ENCODE measurements at regions not wholly inside any gene's neighbourhood (a gene's known extent, or its start where the extent isn't known, plus 50 kb on each side); places are given as distances from the start of the nearest gene placed in this dataset.

DNA sequence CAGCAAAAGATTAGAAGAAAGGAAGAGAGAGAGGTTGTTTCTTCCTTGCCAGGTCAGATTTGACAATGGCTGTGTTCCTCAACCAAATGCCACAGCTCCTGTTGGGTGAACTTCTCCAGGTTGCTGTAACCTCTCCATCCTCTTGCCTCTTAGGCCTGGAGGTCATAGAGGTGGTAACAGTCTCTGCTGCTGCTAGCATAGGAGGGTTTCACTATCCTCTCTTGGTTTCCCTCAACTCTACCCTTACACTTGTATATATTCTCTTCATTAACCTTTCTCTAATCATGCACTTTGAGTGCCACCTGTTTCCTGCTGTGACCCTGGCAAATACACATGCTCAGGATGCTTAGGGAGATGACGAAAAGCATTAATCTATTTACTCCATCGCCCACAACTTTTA lies 67.7 kb upstream of the HIF1A start:
- DNase-seq, result no peak

DNA sequence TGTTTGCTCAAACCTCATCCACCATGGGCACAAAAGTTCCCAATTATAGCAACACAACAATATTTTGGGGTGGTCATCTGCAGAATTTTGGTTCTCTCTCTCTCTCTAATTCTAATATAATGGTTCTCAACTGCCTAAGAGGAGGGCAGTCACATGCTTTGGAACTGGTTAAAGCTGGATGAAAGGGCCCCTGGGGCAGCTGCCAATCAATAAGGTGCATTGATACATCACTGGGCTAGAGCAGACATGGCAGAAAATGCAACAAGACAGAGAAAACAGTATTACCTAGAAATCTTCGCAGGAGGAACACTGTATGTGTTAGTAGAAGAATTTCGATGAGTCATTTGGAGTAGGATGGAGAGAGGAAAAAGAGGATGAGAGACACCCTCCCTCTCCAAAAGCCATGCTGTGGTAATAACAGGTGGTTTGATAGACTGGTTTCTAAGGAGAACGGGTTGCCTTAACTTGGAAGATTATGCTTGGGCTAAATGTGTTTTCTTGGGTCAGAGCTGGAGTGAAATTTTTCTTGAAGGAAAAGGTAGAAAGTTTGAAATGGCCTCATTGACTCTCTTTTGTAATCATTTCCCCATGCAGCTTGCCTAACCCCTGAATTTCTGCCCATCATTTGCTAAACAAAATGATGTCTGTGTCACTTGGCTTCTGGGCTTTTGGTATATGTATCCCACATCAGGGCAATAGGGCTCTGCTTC lies 67.1 kb upstream of the HIF1A start:
- DNase-seq, result no peak

DNA sequence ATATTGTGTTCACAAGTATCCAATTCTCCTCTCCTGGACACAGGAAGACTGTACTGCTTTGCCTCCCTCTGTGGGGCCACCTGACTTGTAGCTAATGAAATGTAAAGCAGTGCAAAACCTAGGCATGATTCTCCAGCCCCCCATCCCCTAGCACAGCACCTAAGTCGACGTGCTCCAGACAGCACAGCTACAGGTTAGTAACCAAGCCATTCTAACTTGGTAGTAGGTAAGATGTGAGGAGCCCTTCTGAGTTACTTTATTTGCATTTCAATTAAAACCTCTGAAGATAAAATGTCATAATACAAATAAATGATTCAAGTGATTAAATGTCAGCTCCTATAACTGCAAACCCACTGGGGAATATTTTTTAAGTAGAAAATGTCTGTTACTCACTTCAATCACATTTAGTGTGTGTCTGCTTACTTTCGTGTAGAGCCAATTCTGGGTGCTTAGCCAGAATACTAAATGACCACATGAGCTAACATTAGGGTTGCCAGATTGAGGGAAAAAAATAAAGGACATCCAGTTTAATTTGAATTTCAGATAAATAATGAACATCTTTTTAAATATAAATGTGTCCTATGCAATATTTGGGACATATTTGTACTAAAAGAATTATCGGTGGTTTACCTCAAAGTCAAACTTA lies 64.8 kb upstream of the HIF1A start:
- DNase-seq, result no peak

DNA sequence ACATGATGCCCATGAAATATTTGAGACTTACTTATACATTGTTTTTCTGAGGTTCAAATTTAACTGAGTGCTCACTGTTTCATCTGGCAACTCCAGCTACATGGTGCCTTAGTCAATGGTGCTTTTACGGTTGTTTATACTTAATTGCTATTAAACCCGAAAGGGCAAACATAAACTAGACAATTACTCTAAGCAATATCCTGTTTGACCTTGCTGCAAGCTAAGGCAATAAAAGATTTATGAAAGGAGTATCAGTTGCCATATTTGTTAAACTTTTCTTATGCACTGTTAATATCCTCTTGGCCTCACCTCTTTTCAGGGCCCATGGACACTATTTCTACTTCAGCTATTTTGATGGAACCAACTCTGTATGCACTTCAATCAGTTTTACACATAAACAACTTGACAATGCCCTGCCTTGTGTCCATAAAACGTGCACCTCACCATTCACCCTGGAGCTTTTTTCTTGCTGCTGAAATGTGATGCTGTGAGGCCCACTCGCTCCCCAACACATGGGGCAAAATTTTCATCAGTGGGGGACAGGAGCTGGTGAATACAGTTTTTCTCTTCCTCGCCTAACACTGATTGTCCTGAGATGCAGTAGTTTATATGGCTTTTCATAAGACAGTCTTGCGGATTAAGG lies 64.1 kb upstream of the HIF1A start:
- DNase-seq, result no peak

DNA sequence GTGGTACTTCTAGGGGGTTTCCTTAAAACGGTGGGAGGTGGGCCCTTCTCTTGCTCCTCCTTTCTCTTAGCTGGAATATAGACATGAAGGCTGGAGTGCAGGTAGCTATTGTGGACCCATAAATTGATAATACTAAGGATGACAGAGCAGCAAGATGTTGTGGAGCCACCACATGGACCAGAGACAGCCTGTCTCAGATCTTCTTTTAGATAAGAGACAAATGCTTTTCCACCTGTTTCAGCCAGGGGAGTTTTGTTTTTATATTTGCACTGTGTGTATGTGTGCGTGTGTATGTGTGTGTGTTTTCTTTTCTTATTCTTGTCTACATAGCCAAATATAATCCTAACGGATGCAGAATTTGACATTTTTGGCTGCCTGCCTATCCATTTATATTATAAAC lies 62.9 kb upstream of the HIF1A start:
- DNase-seq, result no peak

DNA sequence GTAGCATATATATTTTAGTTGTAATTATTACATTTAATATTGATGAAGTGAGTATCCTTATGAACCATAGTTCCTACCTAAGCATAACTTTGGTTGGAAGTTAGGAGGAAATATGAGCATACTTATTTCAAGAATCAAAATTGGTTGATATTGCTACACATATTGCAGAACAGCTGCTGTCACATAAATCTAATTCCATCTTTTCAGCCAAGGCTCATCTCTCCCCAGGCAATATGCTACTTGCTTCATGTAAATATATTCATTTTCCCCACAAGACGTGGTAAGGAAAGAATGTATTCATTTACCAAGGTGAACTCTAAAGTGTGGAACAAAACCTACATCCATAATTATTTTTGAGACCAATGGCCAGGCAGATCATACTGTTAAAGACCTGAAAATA lies 62.5 kb upstream of the HIF1A start:
- DNase-seq, result no peak

DNA sequence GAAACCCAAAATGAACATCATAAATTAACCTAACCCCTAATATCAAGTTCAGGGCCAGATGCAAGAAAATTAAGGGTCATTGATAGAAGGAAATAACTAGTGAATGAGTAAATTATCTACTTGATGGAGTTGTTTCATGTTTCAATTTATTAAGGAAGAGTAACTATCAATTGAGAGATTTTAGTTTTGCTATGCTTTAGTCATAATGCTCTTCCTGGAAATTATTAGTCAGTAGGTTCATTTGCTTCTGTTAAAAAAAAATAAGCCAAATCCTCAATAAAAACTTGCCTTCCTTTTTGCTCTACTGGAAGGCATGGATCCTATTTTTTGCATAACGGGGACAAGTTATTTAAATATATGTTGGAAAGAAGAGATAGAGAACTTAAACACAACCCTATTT lies 59.0 kb upstream of the HIF1A start:
- DNase-seq, result no peak

DNA sequence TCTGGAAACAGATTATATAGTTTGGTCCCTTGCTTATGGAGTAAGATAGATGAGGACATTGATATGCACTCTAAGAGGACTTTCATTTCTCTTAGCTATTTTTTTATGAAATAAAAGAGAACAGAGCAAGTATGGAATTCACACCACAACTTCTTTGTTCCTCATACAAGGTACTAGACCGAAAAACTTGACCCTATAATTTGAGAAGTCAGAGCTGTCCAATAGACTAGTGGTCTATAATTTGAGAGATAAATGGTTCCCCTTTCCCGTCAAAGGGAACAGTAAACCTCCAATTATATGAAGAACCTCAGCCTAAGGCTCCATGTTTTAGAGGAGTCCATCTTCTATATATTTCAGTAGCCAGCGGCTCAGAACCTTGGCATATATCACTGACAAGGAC lies 58.5 kb upstream of the HIF1A start:
- DNase-seq, result no peak

DNA sequence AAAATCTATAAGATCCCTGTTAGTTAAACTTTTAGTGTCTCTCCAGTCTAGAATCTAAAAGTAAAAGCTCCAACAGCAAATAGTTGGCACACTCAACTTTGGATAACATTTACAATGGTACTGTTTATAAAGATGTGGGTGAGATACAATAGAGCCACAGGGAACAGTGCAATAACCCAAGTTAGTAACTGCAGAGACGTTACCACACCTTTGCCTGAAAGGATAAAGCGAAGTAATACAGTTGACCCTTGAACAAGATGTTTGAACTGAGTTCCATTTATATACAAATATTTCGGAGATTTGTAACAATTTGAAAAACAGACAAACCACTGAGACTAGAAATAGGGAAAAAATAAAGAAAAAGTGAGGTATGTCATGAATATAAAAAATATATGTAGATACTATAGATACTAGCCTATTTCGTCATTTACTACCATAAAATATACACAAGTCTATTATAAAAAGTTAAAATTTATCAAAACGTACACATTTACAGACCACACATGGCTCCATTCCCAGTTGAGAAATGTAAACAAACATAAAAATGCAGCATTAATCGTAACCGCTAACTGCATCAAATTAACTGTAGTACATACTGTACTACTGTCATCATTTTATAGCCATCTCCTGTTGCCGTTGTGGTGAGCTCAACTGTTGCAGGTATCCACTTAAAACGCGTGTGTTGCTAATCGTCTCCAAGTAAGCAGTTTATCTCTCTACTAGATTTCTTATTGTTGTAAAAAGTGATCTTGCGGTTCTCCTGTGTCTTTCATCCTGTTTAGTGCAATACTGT lies 56.5 kb upstream of the HIF1A start:
- DNase-seq, result no peak

DNA sequence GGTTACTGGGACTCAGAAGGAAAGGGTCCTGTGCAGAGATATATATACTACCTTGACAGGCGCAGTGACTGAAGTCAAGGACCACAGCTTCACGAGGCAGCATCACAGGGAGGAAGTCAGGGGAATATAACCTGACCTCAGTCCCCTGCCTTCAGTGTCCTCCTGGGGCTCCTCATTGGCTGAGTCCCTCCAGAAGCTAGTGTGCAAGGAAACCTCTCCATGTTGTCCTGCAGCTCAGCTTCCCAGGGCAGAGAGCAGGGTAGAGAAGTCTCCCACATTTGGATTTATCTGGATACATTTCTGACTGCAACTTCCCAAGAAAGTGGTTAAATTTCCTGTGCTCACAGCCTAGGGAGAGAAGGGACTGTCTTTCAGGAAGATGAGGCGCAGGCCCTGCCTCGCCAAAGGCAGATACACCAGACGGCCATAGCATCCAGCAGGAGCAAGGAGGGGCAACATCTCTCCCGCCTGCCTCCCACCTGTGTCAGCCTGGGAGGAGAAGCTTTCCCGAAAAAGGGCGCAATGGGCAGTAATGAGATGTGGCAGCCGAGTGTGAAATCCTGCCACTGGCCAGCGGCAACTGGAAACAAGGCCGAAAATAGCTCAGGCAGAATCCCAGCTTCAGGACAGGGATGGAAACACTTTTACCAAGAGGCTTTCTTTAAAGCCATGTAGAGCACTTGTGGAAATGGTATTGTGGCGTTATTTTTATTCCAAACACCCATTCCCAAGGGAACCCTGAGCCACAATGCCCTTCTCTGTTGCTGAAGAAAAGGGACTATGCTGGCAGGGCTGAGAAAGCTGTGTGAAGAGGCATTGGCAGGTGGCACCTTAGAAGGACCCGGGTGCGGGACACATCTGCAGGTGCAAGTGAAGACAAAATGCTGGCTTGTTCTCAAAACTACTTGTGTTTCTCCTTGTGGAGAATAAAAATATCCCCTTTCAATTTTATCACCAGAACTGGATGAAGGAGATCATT lies 54.9 kb upstream of the HIF1A start:
- no peak for DNase-seq

DNA sequence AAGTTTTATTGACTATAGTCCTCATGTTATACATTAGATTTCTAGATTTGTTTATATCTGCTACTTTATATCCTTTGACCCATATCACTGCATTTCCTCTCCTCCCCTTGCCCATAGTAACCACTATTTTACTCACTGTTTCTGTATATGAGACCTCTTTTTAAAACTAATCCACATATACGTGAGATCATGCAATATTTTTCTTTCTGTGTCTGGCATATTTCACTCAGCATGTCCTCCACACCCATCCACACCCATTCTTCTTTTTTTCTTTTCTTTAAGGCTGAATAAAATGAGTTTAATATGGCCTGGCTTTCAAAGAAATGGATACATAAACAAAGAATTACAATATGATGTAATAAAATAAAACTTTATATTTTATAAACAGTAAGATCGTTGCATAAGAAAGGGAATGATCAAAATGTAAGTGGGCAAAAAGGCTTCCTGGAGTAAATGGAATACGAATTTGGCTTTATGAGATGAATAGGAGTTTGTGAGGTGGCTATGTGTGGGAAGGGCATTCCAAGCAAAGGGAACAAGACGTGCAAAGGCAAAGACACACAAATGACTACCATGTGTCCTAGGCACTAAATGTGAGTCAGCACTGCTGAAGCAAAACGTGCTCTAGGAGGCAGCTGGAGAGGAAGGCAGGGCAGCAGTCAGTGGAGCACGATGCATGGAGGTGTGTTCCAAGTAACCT lies 53.2 kb upstream of the HIF1A start:
- no peak for DNase-seq

DNA sequence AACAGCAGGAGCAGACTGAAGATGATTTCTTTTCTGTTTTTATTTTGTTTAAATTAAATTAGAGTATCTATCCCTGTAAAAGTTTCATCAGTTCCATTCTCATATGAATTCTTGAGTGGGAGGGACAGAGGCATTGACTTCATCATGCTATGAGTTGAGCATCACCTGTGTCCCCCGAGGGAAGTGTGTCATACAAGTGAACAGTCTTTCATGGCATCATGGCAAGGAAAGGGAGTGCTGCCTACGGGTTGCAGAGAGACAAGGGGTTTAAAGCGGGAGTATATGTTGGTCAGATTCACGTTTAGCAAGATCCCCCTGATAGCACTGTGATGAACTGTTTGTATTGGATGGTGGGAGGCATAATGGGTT lies 52.7 kb upstream of the HIF1A start:
- no peak for DNase-seq

DNA sequence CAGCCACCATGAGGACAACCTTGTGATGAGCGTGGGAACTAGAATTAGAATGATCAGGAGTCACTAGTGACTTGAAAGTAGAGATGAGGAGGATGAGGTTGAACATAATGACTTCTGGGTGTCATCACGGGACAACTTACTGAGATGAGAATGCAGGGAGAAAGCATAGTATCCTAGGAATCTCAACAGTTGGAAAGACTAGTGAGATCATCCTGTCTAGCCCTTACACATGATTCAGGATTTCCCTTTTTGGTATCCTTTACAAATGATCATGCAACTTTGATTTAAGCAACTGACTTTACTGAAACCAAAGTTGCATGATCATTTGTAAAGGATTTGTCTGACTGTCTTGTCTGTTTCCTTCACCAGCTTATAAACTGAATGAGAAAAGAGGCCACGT lies 51.8 kb upstream of the HIF1A start:
- DNase-seq, result no peak

DNA sequence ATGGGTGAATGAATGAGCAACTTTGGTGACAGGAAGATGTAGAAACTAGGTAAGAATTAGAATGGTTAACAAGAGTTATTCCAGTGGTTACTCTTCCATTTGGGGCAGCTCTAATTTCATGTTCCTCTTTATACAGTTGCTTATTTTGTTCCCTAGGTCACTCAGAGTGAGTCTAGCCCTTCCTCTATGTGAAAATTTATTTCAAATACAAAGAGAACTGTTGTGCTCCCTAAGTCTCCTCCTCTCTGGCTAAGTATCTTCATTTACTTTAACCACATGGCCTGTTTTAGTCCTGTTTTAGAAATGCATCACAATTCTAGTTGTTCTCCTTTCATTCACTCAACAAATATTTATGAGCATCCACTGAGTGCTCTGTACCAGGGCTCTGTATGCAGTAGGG lies 51.1 kb upstream of the HIF1A start:
- DNase-seq, result no peak

DNA sequence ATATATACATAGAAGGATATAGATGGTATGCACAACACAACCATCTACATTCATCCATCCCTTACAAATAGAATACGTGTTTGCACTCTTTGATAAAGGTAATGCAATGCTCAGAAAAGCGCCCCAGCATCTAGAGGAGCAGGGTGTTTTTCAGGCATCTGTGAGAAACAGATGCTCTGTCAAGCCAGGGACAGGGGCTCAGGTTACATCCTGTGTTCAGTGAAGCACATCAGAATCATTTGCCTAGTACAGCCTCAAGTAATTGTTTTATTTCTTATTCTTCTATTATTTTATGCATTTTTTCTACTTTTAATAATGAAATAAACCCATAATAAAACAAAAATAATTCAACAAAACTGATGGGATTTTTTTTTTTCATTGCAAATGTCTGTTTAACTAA lies 50.5 kb upstream of the HIF1A start:
- DNase-seq, result peak; percentile 17

DNA sequence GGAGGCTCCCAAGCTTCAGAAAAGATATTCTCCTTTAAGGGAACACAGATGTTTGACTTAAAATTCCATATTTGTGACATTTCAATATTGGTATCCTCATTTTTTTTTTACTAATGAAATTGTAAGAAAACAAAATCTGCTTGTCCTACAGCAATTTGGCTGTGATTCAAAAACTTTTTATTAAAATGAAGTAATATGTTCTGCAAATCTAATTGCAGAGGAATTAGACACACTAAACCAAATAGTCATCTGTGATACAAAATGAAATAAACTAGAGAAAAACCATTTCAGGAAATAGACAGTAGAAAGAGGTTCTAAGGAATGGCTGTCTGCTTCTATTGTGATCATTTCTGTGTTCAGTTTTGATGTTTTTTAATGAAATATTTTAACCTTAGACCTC lies 50.1 kb upstream of the HIF1A start:
- DNase-seq, result no peak
